Breast epithelium (tissue), 4 donors: ENCODE measurements at regions not wholly inside any gene's neighbourhood (a gene's known extent, or its start where the extent isn't known, plus 50 kb on each side); places are given as distances from the start of the nearest gene placed in this dataset.

Experiments used
- DNase-seq, 2 donors: peaks; one replicate each; pipeline ENCODE4 v3.0.0-alpha.2; 2019; ENCODE audit warnings: low spot score in 2 of 2
- H3K27ac ChIP-seq, 2 donors: fragments of 200-600 bp; sonication (generic) in 1 of 2; one replicate each; pipeline ENCODE4 v1.5.1; 2016 to 2019; ENCODE audit warnings: mild to moderate bottlenecking in 1 of 2
- H3K27me3 ChIP-seq, 2 donors: fragments of 200-600 bp; sonication (generic) in 1 of 2; one replicate each; pipeline versions ENCODE4 v1.5.1 to v1.6.0; 2017 to 2019; ENCODE audit warnings: control low read depth in 1 of 2, mild to moderate bottlenecking in 1 of 2
- H3K36me3 ChIP-seq: fragments of 200-600 bp; one replicate; pipeline ENCODE4 v1.5.1; 2019
- H3K4me1 ChIP-seq, 2 donors: fragments of 200-600 bp; sonication (generic); one replicate each; pipeline ENCODE4 v1.5.1; 2016 to 2019; ENCODE audit warnings: control low read depth in 1 of 2
- H3K4me3 ChIP-seq, 3 donors: fragments of 200-600 bp; sonication (generic); 1 replicate in 2 of 3; 2 replicates in 1 of 3; pipeline ENCODE4 v1.5.1; 2016 to 2019; ENCODE audit warnings: mild to moderate bottlenecking in 3 of 3, moderate library complexity in 2 of 3
- H3K9me3 ChIP-seq, 2 donors: fragments of 200-600 bp; sonication (generic) in 1 of 2; one replicate each; pipeline ENCODE4 v1.5.1; 2016 to 2019; ENCODE audit warnings: control low read depth in 1 of 2
- POLR2A ChIP-seq: fragments of 450-650 bp; IDR thresholded peaks from one replicate; pipeline ENCODE4 v1.6.1; 2016; ENCODE audit warnings: antibody characterized with exemption, mild to moderate bottlenecking, moderate library complexity
- POLR2AphosphoS5 ChIP-seq, 3 donors: sonication (generic); formaldehyde crosslinking; IDR thresholded peaks; one replicate each; pipeline ENCODE4 v1.6.1; 2017; ENCODE audit warnings: antibody characterized with exemption in 3 of 3
- intact Hi-C: fragments of 100-400 bp; cut with DNase I; formaldehyde crosslinking; loops from one replicate; pipeline ENCODE4 v1.15.1; 2023; ENCODE audit warnings: low total_unique reads
- TF ChIP-seq, protein P1 (sequence below), 3 donors: fragments of 450-650 bp; IDR thresholded peaks; one replicate each; pipeline ENCODE4 v1.5.1; 2016 to 2017; ENCODE audit warnings: antibody characterized with exemption in 3 of 3, mild to moderate bottlenecking in 3 of 3, moderate library complexity in 3 of 3

- DNase-seq = no peak
- intact Hi-C loops = no loop called here
Observed at GRCh38 chr14:66072190-66073084, 413.7 kb upstream of the CCDC196 start.

DNA sequence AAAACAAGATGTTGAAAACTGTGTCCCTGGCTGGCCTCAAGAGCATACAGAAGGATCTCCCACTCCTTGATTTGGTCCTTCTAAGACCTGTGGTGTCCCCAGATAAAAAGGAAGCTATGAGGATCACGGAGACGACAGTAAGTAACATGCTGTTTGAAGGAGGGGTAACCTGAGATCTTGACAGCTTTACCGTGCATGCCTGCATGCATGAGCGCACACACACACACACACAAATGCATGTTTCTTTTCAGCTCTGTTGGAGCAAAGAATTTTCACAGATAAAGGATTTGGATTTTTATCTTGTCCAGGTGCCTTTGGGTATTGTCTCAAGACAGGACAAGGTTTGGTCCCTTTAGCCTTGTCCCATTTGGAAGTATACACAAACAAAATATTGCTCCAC lies 411.6 kb upstream of the CCDC196 start:
- intact Hi-C loops = no loop called here
- TF ChIP-seq POLR2A (no peak), POLR2AphosphoS5 (IDR thresholded peaks at IDR 0.05) (no peak)
- TF ChIP-seq, protein P1, sequence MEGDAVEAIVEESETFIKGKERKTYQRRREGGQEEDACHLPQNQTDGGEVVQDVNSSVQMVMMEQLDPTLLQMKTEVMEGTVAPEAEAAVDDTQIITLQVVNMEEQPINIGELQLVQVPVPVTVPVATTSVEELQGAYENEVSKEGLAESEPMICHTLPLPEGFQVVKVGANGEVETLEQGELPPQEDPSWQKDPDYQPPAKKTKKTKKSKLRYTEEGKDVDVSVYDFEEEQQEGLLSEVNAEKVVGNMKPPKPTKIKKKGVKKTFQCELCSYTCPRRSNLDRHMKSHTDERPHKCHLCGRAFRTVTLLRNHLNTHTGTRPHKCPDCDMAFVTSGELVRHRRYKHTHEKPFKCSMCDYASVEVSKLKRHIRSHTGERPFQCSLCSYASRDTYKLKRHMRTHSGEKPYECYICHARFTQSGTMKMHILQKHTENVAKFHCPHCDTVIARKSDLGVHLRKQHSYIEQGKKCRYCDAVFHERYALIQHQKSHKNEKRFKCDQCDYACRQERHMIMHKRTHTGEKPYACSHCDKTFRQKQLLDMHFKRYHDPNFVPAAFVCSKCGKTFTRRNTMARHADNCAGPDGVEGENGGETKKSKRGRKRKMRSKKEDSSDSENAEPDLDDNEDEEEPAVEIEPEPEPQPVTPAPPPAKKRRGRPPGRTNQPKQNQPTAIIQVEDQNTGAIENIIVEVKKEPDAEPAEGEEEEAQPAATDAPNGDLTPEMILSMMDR (IDR thresholded peaks at IDR 0.05) = no peak
- no peaks in the 10 kb centered on the region for H3K27me3 ChIP-seq

More at GRCh38 chr14:66072190-66073084, 413.7 kb upstream of the CCDC196 start:
- Histone ChIP-seq H3K27me3 (no peaks in the 10 kb centered on the region), H3K4me1 (no peaks in the 10 kb centered on the region), H3K27ac (no peak overlapping the region), H3K36me3 (no peaks in the 10 kb centered on the region), H3K4me3 (no peak overlapping the region), H3K9me3 (no peaks in the 10 kb centered on the region)
- TF ChIP-seq POLR2AphosphoS5 (IDR thresholded peaks at IDR 0.05) (no peak), POLR2A (no peak)
- TF ChIP-seq, protein P1 (IDR thresholded peaks at IDR 0.05) = no peak

GRCh38 chr14:66076176-66076575 lies 410.0 kb upstream of the CCDC196 start:
- TF ChIP-seq POLR2A (no peak), POLR2AphosphoS5 (IDR thresholded peaks at IDR 0.05) (no peak)
- TF ChIP-seq, protein P1 (IDR thresholded peaks at IDR 0.05) = no peak
- intact Hi-C loops = no loop called here
- Histone ChIP-seq H3K4me3 (no peak overlapping the region), H3K27me3 (no peaks in the 10 kb centered on the region), H3K27ac (no peak overlapping the region), H3K36me3 (no peaks in the 10 kb centered on the region), H3K9me3 (no peaks in the 10 kb centered on the region), H3K4me1 (peaks cover 0 to 8% of the 10 kb centered on the region in 2 donors)
- no peak for DNase-seq

More for the DNA sequence above, 411.6 kb upstream of the CCDC196 start:
- no peak for DNase-seq
- H3K4me3 ChIP-seq = no peak overlapping the region
- H3K36me3 ChIP-seq = no peaks in the 10 kb centered on the region
- no peak overlapping the region for H3K27ac ChIP-seq
- H3K4me1 ChIP-seq = peaks cover 0 to 8% of the 10 kb centered on the region in 2 donors
- no peaks in the 10 kb centered on the region for H3K9me3 ChIP-seq

- DNase-seq = no peak
- H3K27me3 ChIP-seq = no peaks in the 10 kb centered on the region
- no peaks in the 10 kb centered on the region for H3K9me3 ChIP-seq
- intact Hi-C loops = no loop called here
- no peak overlapping the region for H3K4me3 ChIP-seq
- TF ChIP-seq, protein P1 (IDR thresholded peaks at IDR 0.05) = no peak
- no peak for TF ChIP-seq POLR2A
- TF ChIP-seq POLR2AphosphoS5 (IDR thresholded peaks at IDR 0.05) = no peak
- no peak overlapping the region for H3K27ac ChIP-seq
- H3K36me3 ChIP-seq = no peaks in the 10 kb centered on the region
- H3K4me1 ChIP-seq = peaks cover 0 to 8% of the 10 kb centered on the region in 2 donors
Observed at GRCh38 chr14:66078006-66078405, 408.2 kb upstream of the CCDC196 start.

- Histone ChIP-seq H3K9me3 (no peaks in the 10 kb centered on the region), H3K27ac (no peak overlapping the region), H3K4me1 (peaks cover 0 to 8% of the 10 kb centered on the region in 2 donors), H3K27me3 (no peaks in the 10 kb centered on the region), H3K36me3 (no peaks in the 10 kb centered on the region), H3K4me3 (no peak overlapping the region)
- intact Hi-C loops = no loop called here
- no peak for TF ChIP-seq POLR2A
- TF ChIP-seq POLR2AphosphoS5 (IDR thresholded peaks at IDR 0.05) = no peak
- TF ChIP-seq, protein P1 (IDR thresholded peaks at IDR 0.05) = no peak
- DNase-seq = no peak
Observed at GRCh38 chr14:66081594-66082376, 404.4 kb upstream of the CCDC196 start.
